Suppressor macrophage treated with lipopolysaccharide for 1 hour (primary cell): ENCODE measurements at regions not wholly inside any gene's neighbourhood (a gene's known extent, or its start where the extent isn't known, plus 50 kb on each side); places are given as distances from the start of the nearest gene placed in this dataset.
"Not testable (repeated sequence)": the region's sequence is repeated elsewhere in the genome, so short reads cannot be mapped to it uniquely, and the experiment has no call there.

Experiments
- DNase-seq, 3 donors: peaks; one replicate each; pipeline ENCODE4 v3.0.0-alpha.2; 2020 to 2022

- peak in 1 of 3 donors; percentile 26 for DNase-seq
These were observed 119.4 kb upstream of the IQSEC1 start for GRCh38 chr3:13192471-13193213.

GRCh38 chr3:13191016-13191415 is 117.8 kb upstream of the IQSEC1 start:
- no peak for DNase-seq

GRCh38 chr3:13190378-13190765 is 117.1 kb upstream of the IQSEC1 start:
- no peak for DNase-seq

GRCh38 chr3:13189639-13190377 is 116.6 kb upstream of the IQSEC1 start:
- DNase-seq: peak; percentile 73 to 76 (median 76)

GRCh38 chr3:13188975-13189374 is 115.7 kb upstream of the IQSEC1 start:
- DNase-seq: no peak

- DNase-seq: no peak
These were observed 115.1 kb upstream of the IQSEC1 start for GRCh38 chr3:13188181-13188779.

- DNase-seq: no peak
These were observed 114.4 kb upstream of the IQSEC1 start for GRCh38 chr3:13187593-13187992.

GRCh38 chr3:13186435-13186815 is 113.2 kb upstream of the IQSEC1 start:
- DNase-seq: no peak

GRCh38 chr3:13185737-13186434 is 112.7 kb upstream of the IQSEC1 start:
- no peak for DNase-seq

GRCh38 chr3:13179582-13180210 is 106.5 kb upstream of the IQSEC1 start:
- DNase-seq: not testable (repeated sequence)

GRCh38 chr3:13179181-13179580 is 106.0 kb upstream of the IQSEC1 start:
- no peak for DNase-seq

- no peak for DNase-seq
These were observed 104.9 kb upstream of the IQSEC1 start for GRCh38 chr3:13178107-13178506.

GRCh38 chr3:13177641-13178040 is 104.4 kb upstream of the IQSEC1 start:
- DNase-seq: no peak

- DNase-seq: no peak
These were observed 104.0 kb upstream of the IQSEC1 start for GRCh38 chr3:13177236-13177635.

- no peak for DNase-seq
These were observed 103.2 kb upstream of the IQSEC1 start for GRCh38 chr3:13176445-13176844.

- DNase-seq: no peak
These were observed 101.5 kb upstream of the IQSEC1 start for GRCh38 chr3:13174803-13175135.

- no peak for DNase-seq
These were observed 101.0 kb upstream of the IQSEC1 start for GRCh38 chr3:13174011-13174802.

GRCh38 chr3:13173186-13173585 is 100.0 kb upstream of the IQSEC1 start:
- DNase-seq: no peak

GRCh38 chr3:13172644-13173013 is 99.4 kb upstream of the IQSEC1 start:
- DNase-seq: no peak

GRCh38 chr3:13171704-13172643 is 98.7 kb upstream of the IQSEC1 start:
- DNase-seq: no peak

GRCh38 chr3:13170317-13170716 is 97.1 kb upstream of the IQSEC1 start:
- DNase-seq: no peak
